ENCODE measurements at regions not wholly inside any gene's neighbourhood (a gene's known extent, or its start where the extent isn't known, plus 50 kb on each side); places are given as distances from the start of the nearest gene placed in this dataset.

- ChIA-PET CTCF (ENCODE audit: unreplicated experiment) (no interaction called here), POLR2A (no interaction called here)
- Histone ChIP-seq H2AFZ (ENCODE audit: low read length) (no peak overlapping the region), H3K9me2 (ENCODE audit: insufficient read depth, low read length) (no peaks in the 10 kb centered on the region), H3K79me2 (ENCODE audit: insufficient read depth, low read depth, low read length) (no peaks in the 10 kb centered on the region), H4K20me1 (ENCODE audit: insufficient read depth, low read length) (no peaks in the 10 kb centered on the region), H3K4me3 (ENCODE audit: low read depth, low read length, poor library complexity, severe bottlenecking) (no peak overlapping the region), H3K4me1 (ENCODE audit: insufficient read depth, low read length, poor library complexity, severe bottlenecking) (no peaks in the 10 kb centered on the region), H3K36me3 (ENCODE audit: insufficient read depth, low read length) (no peaks in the 10 kb centered on the region), H3K9me3 (ENCODE audit: low read length) (no peaks in the 10 kb centered on the region), H3K27ac (ENCODE audit: low read depth, low read length, poor library complexity, severe bottlenecking) (no peak overlapping the region), H3K4me2 (ENCODE audit: low read length) (no peak overlapping the region)
- no peak for TF ChIP-seq EZH2phosphoT487 (IDR thresholded peaks at IDR 0.05; ENCODE audit: borderline replicate concordance, low read depth, low read length)
- TF ChIP-seq CTCF (conservative IDR thresholded peaks at IDR 0.05; ENCODE audit: low read length): no peak
- DNase-seq (ENCODE audit: low spot score): no peak
- no TSS peak for BruUV-seq (replicated peaks)
- intact Hi-C loops (cut with micrococcal nuclease; ENCODE audit: unreplicated experiment): no loop called here
Measured at GRCh38 chr1:118326960-118327629, 142.1 kb upstream of the SPAG17 start.

GRCh38 chr1:118325550-118326225, 140.7 kb upstream of the SPAG17 start:
- Histone ChIP-seq H3K9me3 (ENCODE audit: low read length) (no peaks in the 10 kb centered on the region), H3K36me3 (ENCODE audit: insufficient read depth, low read length) (no peaks in the 10 kb centered on the region), H3K79me2 (ENCODE audit: insufficient read depth, low read depth, low read length) (no peaks in the 10 kb centered on the region), H2AFZ (ENCODE audit: low read length) (no peak overlapping the region), H3K4me3 (ENCODE audit: low read depth, low read length, poor library complexity, severe bottlenecking) (no peak overlapping the region), H3K4me1 (ENCODE audit: insufficient read depth, low read length, poor library complexity, severe bottlenecking) (no peaks in the 10 kb centered on the region), H3K4me2 (ENCODE audit: low read length) (no peak overlapping the region), H3K27ac (ENCODE audit: low read depth, low read length, poor library complexity, severe bottlenecking) (no peak overlapping the region), H4K20me1 (ENCODE audit: insufficient read depth, low read length) (no peaks in the 10 kb centered on the region), H3K9me2 (ENCODE audit: insufficient read depth, low read length) (no peaks in the 10 kb centered on the region)
- ChIA-PET CTCF (ENCODE audit: unreplicated experiment) (no interaction called here), POLR2A (no interaction called here)
- no TSS peak for BruUV-seq (replicated peaks)
- no peak for DNase-seq (ENCODE audit: low spot score)
- intact Hi-C loops (cut with micrococcal nuclease; ENCODE audit: unreplicated experiment): no loop called here
- TF ChIP-seq CTCF (conservative IDR thresholded peaks at IDR 0.05; ENCODE audit: low read length) (no peak), EZH2phosphoT487 (IDR thresholded peaks at IDR 0.05; ENCODE audit: borderline replicate concordance, low read depth, low read length) (no peak)

GRCh38 chr1:118323246-118323645, 138.2 kb upstream of the SPAG17 start:
- no peaks in the 10 kb centered on the region for H3K79me2 ChIP-seq (ENCODE audit: insufficient read depth, low read depth, low read length)
- H3K9me2 ChIP-seq (ENCODE audit: insufficient read depth, low read length): no peaks in the 10 kb centered on the region
- H3K27ac ChIP-seq (ENCODE audit: low read depth, low read length, poor library complexity, severe bottlenecking): no peak overlapping the region
- H2AFZ ChIP-seq (ENCODE audit: low read length): no peak overlapping the region
- DNase-seq (ENCODE audit: low spot score): no peak
- no peaks in the 10 kb centered on the region for H3K9me3 ChIP-seq (ENCODE audit: low read length)
- no peak overlapping the region for H3K4me3 ChIP-seq (ENCODE audit: low read depth, low read length, poor library complexity, severe bottlenecking)
- H3K36me3 ChIP-seq (ENCODE audit: insufficient read depth, low read length): no peaks in the 10 kb centered on the region
- BruUV-seq (replicated peaks): no TSS peak
- intact Hi-C loops (cut with micrococcal nuclease; ENCODE audit: unreplicated experiment): no loop called here
- TF ChIP-seq CTCF (conservative IDR thresholded peaks at IDR 0.05; ENCODE audit: low read length) (no peak), EZH2phosphoT487 (IDR thresholded peaks at IDR 0.05; ENCODE audit: borderline replicate concordance, low read depth, low read length) (no peak)
- no peak overlapping the region for H3K4me2 ChIP-seq (ENCODE audit: low read length)
- no peaks in the 10 kb centered on the region for H3K4me1 ChIP-seq (ENCODE audit: insufficient read depth, low read length, poor library complexity, severe bottlenecking)
- CTCF ChIA-PET (ENCODE audit: unreplicated experiment): no interaction called here
- H4K20me1 ChIP-seq (ENCODE audit: insufficient read depth, low read length): no peaks in the 10 kb centered on the region
- POLR2A ChIA-PET: no interaction called here

Measured in OCI-LY7 (cell line).